Epithelial cell of esophagus (primary cell): ENCODE measurements at regions not wholly inside any gene's neighbourhood (a gene's known extent, or its start where the extent isn't known, plus 50 kb on each side); places are given as distances from the start of the nearest gene placed in this dataset.

Source experiments
- DNase-seq: peaks from one replicate; pipeline ENCODE4 v3.0.0; 2010; ENCODE audit warnings: low read depth
- H3K4me3 ChIP-seq: 2 replicates; pipeline ENCODE4 v1.5.1; 2011; ENCODE audit warnings: mild to moderate bottlenecking, low read length, control low read depth
- CTCF ChIP-seq: IDR thresholded peaks from 2 replicates; pipeline ENCODE4 v1.5.1; 2011; ENCODE audit warnings: low read depth, mild to moderate bottlenecking, low read length, control low read depth, inconsistent platforms; ENCODE audit not compliant: insufficient read depth; ENCODE audit errors: missing control alignments

- no peak for DNase-seq
- TF ChIP-seq CTCF, result no peak
- H3K4me3 ChIP-seq, result no peak overlapping the region
Observed at GRCh38 chr5:20463206-20463605, 475.2 kb upstream of the CDH18 start.

- no peak for DNase-seq
- H3K4me3 ChIP-seq, result no peak overlapping the region
- no peak for TF ChIP-seq CTCF
Observed at GRCh38 chr5:20446121-20446520, 458.1 kb upstream of the CDH18 start.

GRCh38 chr5:20445326-20445860, 457.4 kb upstream of the CDH18 start:
- no peak for TF ChIP-seq CTCF
- peak; percentile 55 for DNase-seq
- no peak overlapping the region for H3K4me3 ChIP-seq

GRCh38 chr5:20434786-20435185, 446.8 kb upstream of the CDH18 start:
- no peak for DNase-seq
- TF ChIP-seq CTCF, result no peak
- no peak overlapping the region for H3K4me3 ChIP-seq

- no peak for TF ChIP-seq CTCF
- no peak overlapping the region for H3K4me3 ChIP-seq
- no peak for DNase-seq
Observed at GRCh38 chr5:20420991-20421595, 433.1 kb upstream of the CDH18 start.
